GM10266 (cell line): ENCODE measurements at regions not wholly inside any gene's neighbourhood (a gene's known extent, or its start where the extent isn't known, plus 50 kb on each side); places are given as distances from the start of the nearest gene placed in this dataset.

ENCODE experiments used
- DNase-seq: peaks from one replicate; pipeline ENCODE4 v3.0.0; 2012; ENCODE audit errors: extremely low spot score
- CTCF ChIP-seq: IDR thresholded peaks from 2 replicates; pipeline ENCODE4 v1.5.1; 2012; ENCODE audit warnings: mild to moderate bottlenecking, low read depth; ENCODE audit not compliant: control insufficient read depth, insufficient read depth; ENCODE audit errors: missing control alignments

- no peak for TF ChIP-seq CTCF
These were observed 94.3 kb downstream of the AXIN2 start for GRCh38 chr17:65467156-65467555.

GRCh38 chr17:65466547-65466946, 94.9 kb downstream of the AXIN2 start:
- TF ChIP-seq CTCF, result no peak
- no peak for DNase-seq

More at GRCh38 chr17:65467156-65467555, 94.3 kb downstream of the AXIN2 start:
- DNase-seq, result no peak

DNA sequence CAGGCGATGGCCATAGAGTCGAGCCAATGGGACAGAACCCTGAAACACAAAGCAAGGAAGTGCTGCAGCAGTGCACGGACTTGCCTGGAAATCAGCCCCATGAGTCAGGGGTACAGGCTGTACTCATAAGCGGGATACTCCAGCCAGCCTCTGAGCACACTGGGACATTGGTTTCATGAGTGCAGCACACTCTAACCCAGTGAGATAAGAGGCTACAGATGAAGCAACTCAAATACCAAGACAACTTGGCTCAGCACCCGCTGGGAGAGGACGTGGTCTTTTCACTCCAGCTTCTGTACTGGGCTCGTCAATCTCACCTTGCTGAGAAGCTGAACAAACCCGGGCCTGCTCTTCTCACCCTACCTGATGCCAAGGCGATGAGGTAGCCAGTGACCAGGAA, 98.2 kb downstream of the AXIN2 start:
- no peak for TF ChIP-seq CTCF
- DNase-seq, result no peak

DNA sequence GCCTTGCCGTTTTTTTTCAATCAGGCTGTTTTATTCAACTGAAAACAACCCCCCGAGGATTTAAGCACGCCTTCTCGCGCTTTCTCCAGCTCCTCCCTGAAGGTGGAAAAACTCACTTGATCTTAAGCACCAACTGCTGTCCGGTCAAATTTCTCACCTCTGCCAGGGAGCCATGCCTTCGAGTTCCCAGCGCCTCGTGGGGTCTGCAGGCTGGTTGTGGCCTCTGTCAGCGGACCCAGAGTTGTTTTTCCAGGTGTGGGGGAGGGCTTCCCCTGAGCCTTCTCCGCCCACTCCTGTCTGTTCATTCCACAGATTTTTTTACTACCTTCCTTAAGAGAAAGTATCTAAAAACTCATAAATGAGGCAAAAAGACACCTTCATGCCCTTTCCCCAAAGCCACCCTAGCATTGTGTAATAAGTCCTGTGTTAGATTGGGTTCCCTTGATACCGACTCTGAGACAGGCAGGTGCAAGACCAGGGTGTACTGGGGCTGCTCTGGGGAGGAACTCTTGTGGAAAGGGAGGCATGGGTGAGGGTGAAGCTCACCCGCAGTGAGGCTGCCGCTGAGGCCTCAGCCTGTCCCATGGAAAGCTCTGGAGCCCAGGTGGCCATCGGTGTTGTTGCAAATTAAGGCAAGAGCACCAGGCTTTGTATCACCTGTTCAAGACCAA, 101.6 kb downstream of the AXIN2 start:
- no peak for DNase-seq
- TF ChIP-seq CTCF, result no peak

- DNase-seq, result no peak
- TF ChIP-seq CTCF, result no peak
These were observed 103.7 kb downstream of the AXIN2 start for GRCh38 chr17:65457635-65458257.

DNA sequence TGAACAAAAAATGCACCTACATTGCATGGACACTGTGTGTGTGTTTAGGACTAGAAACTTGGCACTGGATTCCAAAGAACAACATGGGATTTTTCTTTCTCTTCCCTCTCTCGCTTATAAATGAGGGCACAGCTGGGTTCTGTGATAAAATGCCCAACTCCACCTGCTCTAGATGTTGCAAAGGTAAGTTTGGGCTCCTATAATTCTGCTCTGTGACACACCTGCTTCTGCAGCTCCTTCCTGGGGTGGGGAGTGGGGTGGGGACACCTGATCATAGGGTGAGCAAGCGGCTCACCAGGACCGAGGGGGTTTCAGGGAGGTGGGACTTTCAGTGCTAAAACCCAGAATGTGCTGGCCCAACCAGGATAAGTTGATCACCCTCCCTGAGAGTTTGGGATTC, 104.3 kb downstream of the AXIN2 start:
- no peak for DNase-seq
- no peak for TF ChIP-seq CTCF
